Neural cell (in vitro differentiated cells): ENCODE measurements at regions not wholly inside any gene's neighbourhood (a gene's known extent, or its start where the extent isn't known, plus 50 kb on each side); places are given as distances from the start of the nearest gene placed in this dataset.

ENCODE experiments used
- CTCF ChIP-seq: fragments of 450-650 bp; IDR thresholded peaks from 2 replicates; pipeline ENCODE4 v1.5.1; 2014; ENCODE audit warnings: antibody characterized with exemption, mild to moderate bottlenecking, moderate library complexity; ENCODE audit not compliant: poor library complexity, severe bottlenecking
- EP300 ChIP-seq: fragments of 450-650 bp; conservative IDR thresholded peaks from 2 replicates; pipeline ENCODE4 v1.6.1; 2014; ENCODE audit warnings: antibody characterized with exemption, mild to moderate bottlenecking, moderate library complexity; ENCODE audit not compliant: poor library complexity, severe bottlenecking
- EZH2 ChIP-seq: fragments of 200-600, 300-800 bp; shearing (Covaris generic), sonication (generic); IDR thresholded peaks from 2 replicates; pipeline ENCODE4 v1.6.1; 2014; ENCODE audit warnings: antibody characterized with exemption, low read length, borderline replicate concordance, mild to moderate bottlenecking; ENCODE audit not compliant: insufficient read depth, poor library complexity, severe bottlenecking
- MXI1 ChIP-seq: fragments of 450-650 bp; conservative IDR thresholded peaks from 2 replicates; pipeline ENCODE4 v1.6.1; 2014; ENCODE audit warnings: antibody characterized with exemption, mild to moderate bottlenecking; ENCODE audit not compliant: poor library complexity, severe bottlenecking
- RAD21 ChIP-seq: fragments of 450-650 bp; conservative IDR thresholded peaks from 2 replicates; pipeline ENCODE4 v1.6.1; 2014; ENCODE audit warnings: antibody characterized with exemption, mild to moderate bottlenecking, moderate library complexity
- REST ChIP-seq: IDR thresholded peaks from 2 replicates; pipeline ENCODE4 v1.6.1; 2012; ENCODE audit warnings: borderline replicate concordance
- SMC3 ChIP-seq: fragments of 450-650 bp; conservative IDR thresholded peaks from 2 replicates; pipeline ENCODE4 v1.6.1; 2014; ENCODE audit warnings: antibody characterized with exemption, mild to moderate bottlenecking, moderate library complexity; ENCODE audit not compliant: poor library complexity
- TAF1 ChIP-seq: IDR thresholded peaks from 2 replicates; pipeline ENCODE4 v1.6.1; 2012; ENCODE audit warnings: low read depth

- TF ChIP-seq REST: no peak
- TF ChIP-seq CTCF: no peak
- no peak for TF ChIP-seq EZH2
- no peak for TF ChIP-seq EP300
- TF ChIP-seq MXI1: no peak
- no peak for TF ChIP-seq TAF1
- TF ChIP-seq RAD21: no peak
- TF ChIP-seq SMC3: no peak
These were observed 135.2 kb upstream of the ELAC2 start for GRCh38 chr17:13153036-13153435.
